Hepatocyte (in vitro differentiated cells): ENCODE measurements at regions not wholly inside any gene's neighbourhood (a gene's known extent, or its start where the extent isn't known, plus 50 kb on each side); places are given as distances from the start of the nearest gene placed in this dataset.

Experiments
- DNase-seq: peaks from one replicate; pipeline ENCODE4 v3.0.0-alpha.2; 2016; ENCODE audit warnings: low spot score
- H2AFZ ChIP-seq: fragments of 200-600 bp; sonication (generic); 2 replicates; pipeline ENCODE4 v1.6.0; 2016; ENCODE audit warnings: antibody characterized with exemption, mild to moderate bottlenecking
- H3K27ac ChIP-seq: fragments of 200-600 bp; sonication (generic); 2 replicates; pipeline ENCODE4 v1.5.1; 2016; ENCODE audit warnings: mild to moderate bottlenecking
- H3K27me3 ChIP-seq: fragments of 200-600 bp; sonication (generic); 2 replicates; pipeline ENCODE4 v1.6.1; 2016
- H3K36me3 ChIP-seq: fragments of 200-600 bp; sonication (generic); replicated peaks from 2 replicates; pipeline ENCODE4 v1.5.1; 2016; ENCODE audit warnings: low read depth; ENCODE audit not compliant: insufficient read depth
- H3K4me1 ChIP-seq: fragments of 200-600 bp; sonication (generic); 2 replicates; pipeline ENCODE4 v1.5.1; 2016; ENCODE audit warnings: mild to moderate bottlenecking, moderate library complexity; ENCODE audit not compliant: insufficient read depth
- H3K4me2 ChIP-seq: fragments of 200-600 bp; sonication (generic); 2 replicates; pipeline ENCODE4 v1.6.0; 2016
- H3K4me3 ChIP-seq: fragments of 200-600 bp; sonication (generic); 2 replicates; pipeline ENCODE4 v1.5.1; 2016; ENCODE audit warnings: mild to moderate bottlenecking
- H3K79me2 ChIP-seq: fragments of 200-600 bp; sonication (generic); 2 replicates; pipeline ENCODE4 v1.6.0; 2017; ENCODE audit warnings: mild to moderate bottlenecking
- H3K9me2 ChIP-seq: fragments of 200-600 bp; sonication (generic); replicated peaks from 2 replicates; pipeline ENCODE4 v1.6.0; 2017; ENCODE audit warnings: mild to moderate bottlenecking; ENCODE audit not compliant: insufficient read depth
- H3K9me3 ChIP-seq: fragments of 200-600 bp; sonication (generic); 2 replicates; pipeline ENCODE4 v1.5.1; 2016; ENCODE audit warnings: low read depth, mild to moderate bottlenecking
- H4K20me1 ChIP-seq: fragments of 200-600 bp; sonication (generic); 2 replicates; pipeline ENCODE4 v1.6.0; 2016; ENCODE audit warnings: mild to moderate bottlenecking; ENCODE audit not compliant: insufficient read depth, poor library complexity, severe bottlenecking
- EZH2 ChIP-seq: fragments of 200-600 bp; sonication (generic); IDR thresholded peaks from 2 replicates; pipeline ENCODE4 v1.6.1; 2016; ENCODE audit warnings: antibody characterized with exemption, mild to moderate bottlenecking, borderline replicate concordance
- EZH2phosphoT487 ChIP-seq: fragments of 200-600 bp; sonication (generic); IDR thresholded peaks from one replicate; pipeline ENCODE4 v1.6.1; 2018; ENCODE audit warnings: antibody characterized with exemption, mild to moderate bottlenecking, low read depth, moderate library complexity; ENCODE audit not compliant: unreplicated experiment, severe bottlenecking
- WGBS: methylation state at CpG from one replicate; pipeline ENCODE4 v1.1.6; 2016; ENCODE audit warnings: low lambda C conversion rate; ENCODE audit errors: missing lambda C conversion rate; 5-methylcytosine and 5-hydroxymethylcytosine counted together
- TF ChIP-seq, protein P1 (sequence below): fragments of 200-600 bp; sonication (generic); IDR thresholded peaks from 2 replicates; pipeline ENCODE4 v1.5.1; 2016; ENCODE audit warnings: antibody characterized with exemption, mild to moderate bottlenecking; ENCODE audit not compliant: poor library complexity

DNA sequence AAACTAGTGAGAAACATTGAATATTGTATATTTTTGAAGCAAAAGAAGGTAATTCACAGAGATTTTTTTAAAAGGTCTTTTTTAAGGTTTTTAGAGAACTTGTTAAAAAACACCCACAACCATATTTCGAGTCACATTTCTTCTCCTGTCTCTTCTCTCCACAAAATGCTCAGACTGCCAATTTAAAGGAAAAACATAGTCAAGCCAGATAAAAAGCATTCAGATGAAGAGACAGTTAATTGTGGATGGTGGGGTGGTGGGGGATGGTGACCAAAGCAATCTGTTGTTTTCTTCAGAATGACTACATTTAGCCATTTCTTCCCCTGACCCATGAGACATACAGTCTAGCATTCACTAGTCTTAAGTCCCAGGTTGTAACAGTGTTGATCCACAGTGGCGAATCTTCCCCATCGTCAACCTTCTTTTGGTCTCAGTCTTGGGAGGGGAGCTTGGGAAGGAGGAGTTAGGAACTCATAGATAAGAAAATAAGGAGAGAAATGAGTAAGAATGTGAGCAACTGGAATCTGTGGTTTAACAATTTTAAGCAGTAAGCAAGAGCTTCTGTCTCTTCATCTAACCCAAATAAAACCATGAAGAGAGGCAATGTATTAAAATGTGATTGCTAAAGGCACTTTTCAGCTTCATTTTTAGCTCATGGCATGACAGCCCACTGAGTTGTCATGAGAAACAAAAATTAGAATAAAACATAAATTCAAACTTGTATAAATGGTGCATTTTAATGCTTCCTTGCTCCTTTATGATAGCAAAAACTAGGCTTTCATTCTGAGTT, 413.7 kb upstream of the FSHR start:
- TF ChIP-seq EZH2phosphoT487, result no peak
- TF ChIP-seq, protein P1, sequence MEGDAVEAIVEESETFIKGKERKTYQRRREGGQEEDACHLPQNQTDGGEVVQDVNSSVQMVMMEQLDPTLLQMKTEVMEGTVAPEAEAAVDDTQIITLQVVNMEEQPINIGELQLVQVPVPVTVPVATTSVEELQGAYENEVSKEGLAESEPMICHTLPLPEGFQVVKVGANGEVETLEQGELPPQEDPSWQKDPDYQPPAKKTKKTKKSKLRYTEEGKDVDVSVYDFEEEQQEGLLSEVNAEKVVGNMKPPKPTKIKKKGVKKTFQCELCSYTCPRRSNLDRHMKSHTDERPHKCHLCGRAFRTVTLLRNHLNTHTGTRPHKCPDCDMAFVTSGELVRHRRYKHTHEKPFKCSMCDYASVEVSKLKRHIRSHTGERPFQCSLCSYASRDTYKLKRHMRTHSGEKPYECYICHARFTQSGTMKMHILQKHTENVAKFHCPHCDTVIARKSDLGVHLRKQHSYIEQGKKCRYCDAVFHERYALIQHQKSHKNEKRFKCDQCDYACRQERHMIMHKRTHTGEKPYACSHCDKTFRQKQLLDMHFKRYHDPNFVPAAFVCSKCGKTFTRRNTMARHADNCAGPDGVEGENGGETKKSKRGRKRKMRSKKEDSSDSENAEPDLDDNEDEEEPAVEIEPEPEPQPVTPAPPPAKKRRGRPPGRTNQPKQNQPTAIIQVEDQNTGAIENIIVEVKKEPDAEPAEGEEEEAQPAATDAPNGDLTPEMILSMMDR, result no peak
- no peak for TF ChIP-seq EZH2
- WGBS, result 86% methylated on average over 3 of the region's 3 CpGs
- Histone ChIP-seq H3K4me3 (no peak overlapping the region), H3K9me2 (no peaks in the 10 kb centered on the region), H3K79me2 (no peaks in the 10 kb centered on the region), H3K27ac (no peak overlapping the region), H3K4me2 (no peak overlapping the region), H2AFZ (no peak overlapping the region), H4K20me1 (no peaks in the 10 kb centered on the region), H3K4me1 (no peaks in the 10 kb centered on the region), H3K9me3 (no peaks in the 10 kb centered on the region), H3K36me3 (no peaks in the 10 kb centered on the region), H3K27me3 (no peaks in the 10 kb centered on the region)
- DNase-seq, result no peak

DNA sequence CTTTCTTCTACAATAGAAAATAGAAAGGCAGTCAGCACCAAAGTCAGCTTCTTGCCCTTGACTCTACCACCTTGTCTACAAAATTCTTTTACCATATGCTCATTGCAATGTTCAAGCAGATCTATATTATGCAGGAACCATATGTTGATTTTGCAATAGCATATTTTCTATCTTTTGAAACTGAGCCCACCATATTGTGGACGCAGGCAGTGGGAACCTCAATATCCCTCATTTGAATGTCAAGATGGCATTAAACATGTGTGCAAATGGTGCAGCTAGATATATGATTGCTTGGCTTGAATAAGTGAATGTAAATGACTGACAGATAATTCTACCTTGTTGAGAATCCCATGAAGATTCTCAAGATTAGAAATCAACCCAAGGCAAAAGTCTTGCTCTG, 412.7 kb upstream of the FSHR start:
- 97% methylated on average over 1 of the region's 1 CpG for WGBS
- H3K27me3 ChIP-seq, result no peaks in the 10 kb centered on the region
- no peaks in the 10 kb centered on the region for H4K20me1 ChIP-seq
- no peaks in the 10 kb centered on the region for H3K36me3 ChIP-seq
- no peak for DNase-seq
- TF ChIP-seq, protein P1, result no peak
- TF ChIP-seq EZH2, result no peak
- TF ChIP-seq EZH2phosphoT487, result no peak
- no peak overlapping the region for H2AFZ ChIP-seq
- no peak overlapping the region for H3K4me2 ChIP-seq
- H3K9me2 ChIP-seq, result no peaks in the 10 kb centered on the region
- no peak overlapping the region for H3K27ac ChIP-seq
- H3K4me3 ChIP-seq, result no peak overlapping the region
- peaks cover 2% of the 10 kb centered on the region for H3K4me1 ChIP-seq
- H3K79me2 ChIP-seq, result no peaks in the 10 kb centered on the region
- no peaks in the 10 kb centered on the region for H3K9me3 ChIP-seq

DNA sequence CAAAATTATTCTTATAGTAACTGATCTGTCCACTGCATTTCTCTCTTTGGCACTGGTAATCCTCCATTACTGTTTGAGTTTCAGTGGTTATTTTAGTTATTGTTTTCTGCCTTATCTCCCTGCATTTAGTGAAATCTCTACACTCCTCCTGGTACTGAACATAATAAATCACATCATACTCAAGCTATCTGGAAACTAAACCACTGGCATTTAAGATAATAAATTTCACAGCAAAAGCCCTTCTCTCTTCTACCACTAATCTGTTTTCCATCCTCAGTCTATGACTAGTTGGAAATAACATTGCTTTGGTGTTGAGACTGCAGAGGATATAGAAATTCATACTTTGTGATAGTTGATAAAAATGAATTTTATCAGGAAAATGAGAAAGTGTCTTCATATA, 399.3 kb upstream of the FSHR start:
- Histone ChIP-seq H3K4me2 (no peak overlapping the region), H3K36me3 (no peaks in the 10 kb centered on the region), H3K79me2 (no peaks in the 10 kb centered on the region), H2AFZ (no peak overlapping the region), H3K9me3 (no peaks in the 10 kb centered on the region), H3K27me3 (no peaks in the 10 kb centered on the region), H3K4me3 (no peak overlapping the region), H4K20me1 (no peaks in the 10 kb centered on the region), H3K4me1 (no peaks in the 10 kb centered on the region), H3K27ac (no peak overlapping the region), H3K9me2 (no peaks in the 10 kb centered on the region)
- no peak for DNase-seq
- TF ChIP-seq, protein P1, result no peak
- no peak for TF ChIP-seq EZH2
- no peak for TF ChIP-seq EZH2phosphoT487
